ENCODE measurements at regions not wholly inside any gene's neighbourhood (a gene's known extent, or its start where the extent isn't known, plus 50 kb on each side); places are given as distances from the start of the nearest gene placed in this dataset.

- TF ChIP-seq EZH2 (IDR thresholded peaks at IDR 0.05; ENCODE audit: low read length) (no peak), CTCF (optimal IDR thresholded peaks at IDR 0.05 in 1 of 3, IDR thresholded peaks at IDR 0.05 in 1 of 3, conservative IDR thresholded peaks at IDR 0.05 in 1 of 3; ENCODE audit: extremely low read depth in 1 of 3, insufficient read depth in 2 of 3, low read length in 3 of 3) (no peak)
These were observed 1685.4 kb downstream of the MRPL39 start for GRCh38 chr21:23921670-23922418.

Measured in keratinocyte (primary cell).